ENCODE measurements at regions not wholly inside any gene's neighbourhood (a gene's known extent, or its start where the extent isn't known, plus 50 kb on each side); places are given as distances from the start of the nearest gene placed in this dataset.
"Not testable (repeated sequence)": the region's sequence is repeated elsewhere in the genome, so short reads cannot be mapped to it uniquely, and the experiment has no call there.

DNA sequence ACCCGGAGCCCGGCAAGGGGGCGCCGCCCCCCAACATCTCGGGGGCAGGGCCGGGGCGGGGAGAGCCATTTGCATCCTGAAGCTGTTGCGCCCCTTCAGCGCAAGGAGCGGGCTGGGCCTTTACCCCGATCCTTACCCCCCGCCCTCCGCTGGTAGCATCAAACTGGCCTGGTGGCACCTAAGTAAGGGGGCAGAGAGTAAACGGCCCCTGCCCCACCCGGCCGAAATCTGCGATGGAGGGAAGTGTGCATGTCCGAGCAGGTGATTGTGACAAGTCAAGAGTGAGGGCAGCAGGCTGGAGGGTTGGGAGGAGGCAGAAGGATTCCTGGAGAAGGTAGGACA lies 101.2 kb downstream of the ESM1 start:
- no peak for DNase-seq (ENCODE audit: low read depth)

DNA sequence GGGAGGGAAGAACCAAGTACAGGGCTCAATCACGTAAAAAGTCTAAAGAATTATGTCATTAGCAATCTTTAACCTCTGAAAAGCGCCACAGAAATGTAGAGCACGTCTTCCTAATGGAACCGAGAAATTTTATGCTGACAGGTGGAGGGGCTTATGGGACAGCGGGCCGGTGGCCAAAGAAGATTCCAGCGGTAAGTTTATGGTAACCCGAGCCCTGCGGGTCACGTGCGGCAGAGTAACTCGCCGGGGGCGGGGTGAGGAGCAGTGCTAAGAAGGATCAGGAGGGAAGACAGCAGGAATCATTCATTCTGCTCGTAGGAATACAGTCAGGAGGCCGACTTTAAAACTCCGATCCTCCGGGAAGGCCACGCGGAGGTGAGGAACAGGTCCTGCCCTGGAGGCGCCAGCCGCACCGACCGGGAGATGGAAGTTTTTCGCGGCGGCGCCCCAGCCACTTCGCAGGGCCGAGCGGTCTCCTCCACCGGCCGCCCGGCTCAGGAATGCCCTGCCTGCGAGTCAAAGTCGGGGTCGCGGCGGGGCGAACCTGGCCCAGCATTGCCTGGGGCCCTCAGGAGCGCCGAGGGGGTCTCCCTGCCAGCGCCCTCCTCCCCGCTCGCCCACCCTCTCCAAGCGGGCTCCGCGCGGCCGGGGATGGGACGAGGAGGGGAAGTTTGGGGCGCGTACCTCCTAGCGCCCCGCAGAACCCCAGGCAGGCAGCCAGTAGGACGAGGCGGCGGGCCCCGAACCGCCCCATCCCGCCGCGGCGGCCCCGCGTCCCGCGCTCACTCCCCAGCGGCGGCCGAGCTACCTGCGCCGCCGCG lies 101.8 kb downstream of the ESM1 start:
- DNase-seq (ENCODE audit: low read depth) = no peak

GRCh38 chr5:54882841-54883240 lies 102.6 kb downstream of the ESM1 start:
- no peak for DNase-seq (ENCODE audit: low read depth)

DNA sequence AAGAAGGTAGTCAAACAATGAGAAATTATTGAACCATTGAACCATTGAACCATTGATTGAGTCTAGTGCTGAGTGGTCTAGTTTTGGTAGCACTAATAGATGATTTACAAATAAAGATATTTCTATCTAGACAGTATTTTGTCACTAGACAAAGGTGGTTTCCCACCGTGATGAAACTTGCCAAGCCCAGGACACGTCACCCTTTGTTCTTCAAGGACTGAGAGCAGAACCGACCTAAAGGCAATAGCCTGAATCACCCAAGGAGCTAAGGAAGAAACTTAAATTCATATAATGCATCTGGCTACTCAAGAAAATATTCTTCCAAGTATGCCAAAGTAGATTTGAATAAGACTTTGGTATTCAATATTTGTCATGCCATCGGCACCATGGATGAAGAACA lies 103.3 kb downstream of the ESM1 start:
- no peak for DNase-seq (ENCODE audit: low read depth)

DNA sequence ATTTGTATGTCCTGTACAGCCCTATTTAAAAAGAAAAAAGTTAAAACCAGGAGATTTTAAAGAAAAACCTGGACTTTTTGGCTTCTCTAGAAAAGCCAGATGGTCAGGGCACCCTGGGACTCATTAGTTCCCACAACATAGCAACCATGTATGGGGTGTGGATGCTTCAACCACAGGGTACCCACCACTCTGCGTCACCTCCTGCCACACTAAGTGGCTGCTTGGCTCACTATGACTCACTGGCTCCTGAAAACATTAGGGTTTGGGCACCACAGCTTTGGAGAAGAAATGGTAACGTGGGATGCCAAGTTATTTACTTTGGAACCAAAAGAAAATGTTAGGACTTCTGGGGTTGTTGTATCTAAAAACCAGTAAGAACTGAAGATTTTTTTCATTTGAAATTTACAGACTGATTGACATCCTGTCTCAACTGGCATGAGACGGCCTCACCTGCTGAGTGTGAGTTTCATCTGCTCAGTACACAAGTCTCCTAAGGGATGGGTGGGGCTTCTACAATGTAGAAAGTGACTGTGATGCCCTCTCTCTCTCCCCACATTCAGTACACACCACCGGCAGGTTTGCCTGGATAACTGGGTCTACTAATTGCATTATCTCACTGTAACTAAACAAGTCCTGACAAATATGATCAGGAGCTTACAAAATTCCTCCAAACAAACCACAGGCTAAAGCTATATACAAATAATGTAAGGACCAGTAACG lies 103.9 kb downstream of the ESM1 start:
- no peak for DNase-seq (ENCODE audit: low read depth)

DNA sequence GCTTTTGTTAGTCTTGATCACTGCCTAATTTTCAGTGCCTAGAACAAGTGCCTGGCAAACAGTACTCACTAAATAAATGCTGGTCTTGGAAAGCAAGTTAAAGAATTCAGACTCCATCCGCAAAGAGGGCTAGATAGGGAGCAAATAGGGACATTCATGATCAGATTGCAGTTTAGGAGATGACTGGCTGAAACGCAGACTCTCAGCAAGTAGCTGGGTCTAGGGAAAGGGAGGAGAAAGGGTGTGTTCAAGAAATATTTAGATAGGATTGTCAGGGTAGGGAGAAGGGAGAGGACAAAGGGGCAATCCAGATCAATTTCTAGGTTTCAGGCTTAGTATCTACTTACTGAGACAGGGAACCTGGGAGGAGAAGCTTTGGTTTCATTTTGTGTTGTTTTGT lies 108.4 kb downstream of the ESM1 start:
- no peak for DNase-seq (ENCODE audit: low read depth)

GRCh38 chr5:54876556-54876955 lies 108.8 kb downstream of the ESM1 start:
- no peak for DNase-seq (ENCODE audit: low read depth)

GRCh38 chr5:54874337-54875021 lies 110.9 kb downstream of the ESM1 start:
- DNase-seq (ENCODE audit: low read depth) = no peak

DNA sequence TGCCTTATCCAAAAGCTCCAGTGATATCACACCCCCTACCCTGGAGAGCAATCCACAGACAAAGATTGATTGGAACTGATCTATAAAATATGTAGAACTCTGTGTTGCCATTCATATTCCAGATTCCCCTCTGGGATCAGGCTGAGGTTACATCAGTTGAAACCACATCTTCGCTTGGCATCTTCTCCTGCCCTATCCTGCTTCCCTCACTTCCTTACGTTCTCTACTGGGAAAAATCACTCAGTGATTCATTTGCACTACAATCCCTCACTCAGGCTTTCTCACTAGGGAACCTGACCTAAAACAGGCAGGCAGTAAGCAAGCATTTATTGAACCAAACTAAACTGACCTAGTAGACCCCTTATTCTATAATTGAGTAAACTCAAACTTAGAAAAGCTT lies 111.7 kb downstream of the ESM1 start:
- no peak for DNase-seq (ENCODE audit: low read depth)

GRCh38 chr5:54872810-54873209 lies 112.6 kb downstream of the ESM1 start:
- DNase-seq (ENCODE audit: low read depth) = no peak

DNA sequence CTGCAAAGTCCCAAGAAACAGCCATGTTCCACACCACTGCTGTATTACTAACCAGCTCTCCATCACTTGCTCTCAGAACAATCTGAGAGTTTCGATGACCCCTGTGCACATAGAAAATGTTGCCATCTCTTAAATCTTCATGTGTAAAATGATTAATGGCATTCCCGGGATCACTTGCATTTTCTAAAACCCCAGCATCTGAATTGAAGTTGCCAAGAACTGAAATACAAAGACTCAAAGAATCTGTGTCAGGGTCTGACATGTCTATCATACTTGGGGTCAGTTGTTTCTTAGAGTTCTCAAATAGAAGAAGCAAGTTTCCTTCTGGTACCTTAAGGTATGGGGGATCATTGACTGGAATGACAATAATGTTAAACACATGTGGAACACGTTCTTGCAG lies 115.1 kb downstream of the ESM1 start:
- DNase-seq (ENCODE audit: low read depth) = no peak

DNA sequence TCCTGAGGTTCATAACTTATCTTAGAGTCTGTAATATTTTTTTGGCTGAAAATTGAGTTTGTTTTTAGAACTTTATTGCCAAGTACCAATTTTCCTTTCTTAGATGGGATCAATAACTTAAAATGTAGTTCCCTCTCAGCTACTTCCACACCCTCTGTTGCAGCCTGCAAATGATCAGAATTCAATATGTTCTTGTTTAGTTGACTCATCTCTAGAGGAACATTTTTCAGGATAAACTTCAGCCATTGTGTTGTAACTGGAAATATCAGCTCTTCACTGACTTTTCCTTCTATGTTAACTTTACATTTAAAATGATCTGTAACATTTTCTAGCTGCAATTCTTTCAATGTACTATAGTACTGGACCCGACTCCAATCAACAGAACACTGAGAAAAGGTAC lies 115.7 kb downstream of the ESM1 start:
- DNase-seq (ENCODE audit: low read depth) = no peak

DNA sequence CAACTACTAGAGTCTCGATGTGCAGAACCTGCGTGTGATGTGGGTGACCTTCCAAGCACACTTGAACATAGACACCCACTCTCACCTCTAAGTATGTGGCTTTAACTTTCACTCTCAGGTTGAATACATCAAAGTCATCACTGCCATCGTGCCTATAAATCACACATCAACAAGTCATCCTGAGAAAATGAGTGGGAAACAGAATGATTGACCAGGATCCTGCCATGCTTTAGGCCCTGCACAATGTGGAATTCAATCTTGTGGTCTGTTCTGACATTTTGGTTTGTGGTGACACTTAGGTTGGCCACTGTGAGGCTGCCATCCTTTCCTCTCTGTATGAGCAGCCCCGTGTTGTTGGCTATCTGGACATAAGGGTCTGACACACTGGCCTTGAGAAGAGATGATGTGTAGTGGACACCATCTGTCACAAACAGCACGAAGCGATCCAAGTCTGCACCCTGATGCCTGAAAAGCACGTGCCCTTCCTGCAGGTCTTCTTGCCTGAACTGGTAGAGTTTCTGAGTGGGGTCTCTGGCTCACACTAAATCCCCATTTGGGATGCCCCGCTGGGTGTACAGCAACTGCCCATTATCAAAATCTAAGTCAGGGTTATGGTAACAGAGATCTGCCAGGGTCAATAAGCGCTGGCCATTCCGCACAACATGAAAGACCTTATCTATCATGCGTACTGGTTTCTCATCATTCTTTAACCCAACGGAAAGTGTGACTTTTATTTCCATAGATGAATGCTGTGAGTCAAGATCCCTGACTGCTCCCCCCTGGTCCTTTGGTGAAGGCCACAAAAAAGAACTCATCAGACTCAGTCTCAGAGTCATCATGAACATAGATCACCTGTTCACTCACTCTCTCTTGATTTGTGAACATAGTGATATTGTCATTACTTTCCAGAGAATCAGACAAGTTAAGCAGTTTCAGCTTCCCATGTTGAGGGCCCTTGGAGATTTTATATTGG lies 116.6 kb downstream of the ESM1 start:
- no peak for DNase-seq (ENCODE audit: low read depth)

GRCh38 chr5:54867310-54867944 lies 118.0 kb downstream of the ESM1 start:
- DNase-seq (ENCODE audit: low read depth) = no peak

GRCh38 chr5:54864911-54865515 lies 120.4 kb downstream of the ESM1 start:
- not testable (repeated sequence) for DNase-seq (ENCODE audit: low read depth)

DNA sequence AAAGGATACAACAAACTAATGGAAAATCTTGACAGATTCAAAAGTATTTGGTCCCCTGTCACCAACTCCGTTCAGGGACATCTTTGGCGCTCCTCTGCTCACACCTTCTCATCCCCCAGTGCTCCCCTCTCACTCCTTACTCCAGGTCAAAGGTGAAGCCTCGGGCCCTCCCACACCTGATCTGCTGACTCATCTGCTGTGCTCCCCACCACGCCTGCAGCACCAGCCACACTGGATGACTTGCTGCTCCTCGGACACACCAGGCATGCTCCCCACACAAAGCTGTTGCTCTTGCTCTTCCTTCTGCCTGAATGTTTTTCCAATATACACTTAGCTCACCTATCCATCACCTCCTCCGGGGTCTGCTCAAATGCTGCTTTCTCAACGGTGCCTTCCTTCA lies 123.4 kb downstream of the ESM1 start:
- no peak for DNase-seq (ENCODE audit: low read depth)

GRCh38 chr5:54861212-54861894 lies 124.0 kb downstream of the ESM1 start:
- no peak for DNase-seq (ENCODE audit: low read depth)

DNA sequence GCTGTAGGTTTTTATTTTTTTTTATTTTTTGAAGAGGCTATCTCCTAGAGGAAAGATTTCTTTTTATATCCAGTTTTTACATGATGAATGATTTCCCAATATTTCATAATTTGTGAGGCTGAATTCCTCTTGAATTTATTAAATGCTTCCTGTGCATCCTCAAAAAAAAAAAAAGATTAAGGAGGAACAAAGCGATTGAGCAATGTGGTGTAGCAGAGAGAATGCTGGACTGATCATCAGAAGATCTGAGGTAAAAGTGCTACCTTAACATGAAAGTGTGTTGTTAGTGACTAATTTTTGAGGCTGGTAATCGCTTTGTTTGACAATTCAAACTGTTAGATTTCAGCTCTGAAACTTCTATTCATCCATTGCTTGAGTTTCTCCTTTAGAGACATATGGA lies 125.1 kb downstream of the ESM1 start:
- DNase-seq (ENCODE audit: low read depth) = no peak

- DNase-seq (ENCODE audit: low read depth) = no peak
These were observed 126.1 kb downstream of the ESM1 start for GRCh38 chr5:54859316-54859715.

DNA sequence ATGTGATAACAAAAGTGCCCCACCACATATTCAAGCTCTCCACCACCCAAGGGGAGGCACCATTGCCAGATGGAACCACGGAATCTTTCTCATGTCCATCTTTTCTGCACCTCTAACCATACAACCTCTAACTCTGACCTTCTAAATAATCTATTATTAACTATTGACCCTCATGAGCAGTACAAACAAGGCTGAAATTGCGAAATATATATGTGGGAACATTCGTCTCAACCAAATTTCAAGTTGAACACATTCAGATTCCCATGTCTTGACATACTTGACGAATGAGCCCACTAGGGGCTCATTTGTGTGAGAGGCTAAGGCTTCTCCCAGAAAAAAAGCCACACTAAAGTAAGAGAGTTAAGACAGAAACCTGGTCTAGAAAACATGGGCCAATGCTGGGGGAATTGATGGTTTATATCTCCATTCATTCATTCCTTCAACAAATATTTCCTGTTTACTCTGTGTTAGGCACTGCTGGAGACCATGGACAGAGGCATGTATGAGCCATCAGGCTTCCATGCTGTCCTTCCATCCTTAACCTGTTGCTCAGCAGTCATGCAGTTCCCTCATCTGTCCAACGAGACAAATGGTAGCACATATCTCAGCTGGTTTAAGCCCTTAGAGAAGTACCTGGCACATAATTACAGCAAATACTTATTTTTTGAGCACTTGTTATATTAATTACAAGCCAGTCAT lies 130.4 kb downstream of the ESM1 start:
- no peak for DNase-seq (ENCODE audit: low read depth)
